Testis (tissue), 2 donors: ENCODE measurements at regions not wholly inside any gene's neighbourhood (a gene's known extent, or its start where the extent isn't known, plus 50 kb on each side); places are given as distances from the start of the nearest gene placed in this dataset.

Experiments
- POLR2A ChIP-seq: fragments of 450-650 bp; IDR thresholded peaks from one replicate; pipeline ENCODE4 v1.6.1; 2017; ENCODE audit warnings: antibody characterized with exemption, mild to moderate bottlenecking, moderate library complexity
- TF ChIP-seq, protein P1 (sequence below), 3 experiments: fragments of 450-650 bp in 2 of 3; fragments of 200-600 bp in 1 of 3; sonication (generic) in 1 of 3; IDR thresholded peaks; one replicate each; pipeline ENCODE4 v1.5.1; 2016 to 2019; ENCODE audit warnings: antibody characterized with exemption in 3 of 3, mild to moderate bottlenecking in 2 of 3, moderate library complexity in 1 of 3

DNA sequence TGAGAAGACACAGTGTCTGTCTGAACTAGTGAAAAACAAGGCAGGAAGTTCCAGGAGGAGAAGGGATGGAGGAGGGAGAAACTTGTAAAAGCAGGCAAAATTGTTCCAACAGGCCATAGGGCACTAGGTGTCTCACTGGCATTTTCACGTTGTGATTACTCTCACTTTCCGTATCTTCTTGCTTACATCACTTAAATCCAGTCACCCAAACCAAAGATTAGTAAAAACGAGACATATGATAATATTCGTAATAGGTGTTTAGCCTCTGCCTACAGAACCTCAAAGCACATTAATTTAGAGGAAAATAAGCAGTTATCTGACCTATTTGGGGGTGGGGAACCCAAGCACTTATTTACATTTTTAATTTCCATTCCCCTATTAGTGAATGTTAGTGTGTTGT is 78.3 kb downstream of the POU3F3 start:
- no peak for TF ChIP-seq POLR2A
- TF ChIP-seq, protein P1, sequence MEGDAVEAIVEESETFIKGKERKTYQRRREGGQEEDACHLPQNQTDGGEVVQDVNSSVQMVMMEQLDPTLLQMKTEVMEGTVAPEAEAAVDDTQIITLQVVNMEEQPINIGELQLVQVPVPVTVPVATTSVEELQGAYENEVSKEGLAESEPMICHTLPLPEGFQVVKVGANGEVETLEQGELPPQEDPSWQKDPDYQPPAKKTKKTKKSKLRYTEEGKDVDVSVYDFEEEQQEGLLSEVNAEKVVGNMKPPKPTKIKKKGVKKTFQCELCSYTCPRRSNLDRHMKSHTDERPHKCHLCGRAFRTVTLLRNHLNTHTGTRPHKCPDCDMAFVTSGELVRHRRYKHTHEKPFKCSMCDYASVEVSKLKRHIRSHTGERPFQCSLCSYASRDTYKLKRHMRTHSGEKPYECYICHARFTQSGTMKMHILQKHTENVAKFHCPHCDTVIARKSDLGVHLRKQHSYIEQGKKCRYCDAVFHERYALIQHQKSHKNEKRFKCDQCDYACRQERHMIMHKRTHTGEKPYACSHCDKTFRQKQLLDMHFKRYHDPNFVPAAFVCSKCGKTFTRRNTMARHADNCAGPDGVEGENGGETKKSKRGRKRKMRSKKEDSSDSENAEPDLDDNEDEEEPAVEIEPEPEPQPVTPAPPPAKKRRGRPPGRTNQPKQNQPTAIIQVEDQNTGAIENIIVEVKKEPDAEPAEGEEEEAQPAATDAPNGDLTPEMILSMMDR (IDR thresholded peaks at IDR 0.05) = no peak
